ENCODE measurements at regions not wholly inside any gene's neighbourhood (a gene's known extent, or its start where the extent isn't known, plus 50 kb on each side); places are given as distances from the start of the nearest gene placed in this dataset.

- intact Hi-C loops (cut with micrococcal nuclease), result no loop called here
- Mint-ChIP-seq H3K27ac (ENCODE audit: low read depth, unreplicated experiment) (no peak overlapping the region), H3K9me3 (ENCODE audit: unreplicated experiment) (no peaks in the 10 kb centered on the region), H3K4me1 (ENCODE audit: insufficient read depth, unreplicated experiment) (peaks cover 5% of the 10 kb centered on the region), H3K27me3 (ENCODE audit: insufficient read depth, unreplicated experiment) (peaks cover 97% of the 10 kb centered on the region), H3K36me3 (ENCODE audit: insufficient read depth, unreplicated experiment) (peaks cover 6% of the 10 kb centered on the region), H3K4me3 (ENCODE audit: unreplicated experiment) (peak overlapping the region; percentile 2)
- CTCF ChIA-PET, result no interaction called here
- POLR2A ChIA-PET, result no interaction called here
- TF ChIP-seq, protein P1, sequence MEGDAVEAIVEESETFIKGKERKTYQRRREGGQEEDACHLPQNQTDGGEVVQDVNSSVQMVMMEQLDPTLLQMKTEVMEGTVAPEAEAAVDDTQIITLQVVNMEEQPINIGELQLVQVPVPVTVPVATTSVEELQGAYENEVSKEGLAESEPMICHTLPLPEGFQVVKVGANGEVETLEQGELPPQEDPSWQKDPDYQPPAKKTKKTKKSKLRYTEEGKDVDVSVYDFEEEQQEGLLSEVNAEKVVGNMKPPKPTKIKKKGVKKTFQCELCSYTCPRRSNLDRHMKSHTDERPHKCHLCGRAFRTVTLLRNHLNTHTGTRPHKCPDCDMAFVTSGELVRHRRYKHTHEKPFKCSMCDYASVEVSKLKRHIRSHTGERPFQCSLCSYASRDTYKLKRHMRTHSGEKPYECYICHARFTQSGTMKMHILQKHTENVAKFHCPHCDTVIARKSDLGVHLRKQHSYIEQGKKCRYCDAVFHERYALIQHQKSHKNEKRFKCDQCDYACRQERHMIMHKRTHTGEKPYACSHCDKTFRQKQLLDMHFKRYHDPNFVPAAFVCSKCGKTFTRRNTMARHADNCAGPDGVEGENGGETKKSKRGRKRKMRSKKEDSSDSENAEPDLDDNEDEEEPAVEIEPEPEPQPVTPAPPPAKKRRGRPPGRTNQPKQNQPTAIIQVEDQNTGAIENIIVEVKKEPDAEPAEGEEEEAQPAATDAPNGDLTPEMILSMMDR (IDR thresholded peaks at IDR 0.05; ENCODE audit: unreplicated experiment), result no peak
- no TSS peak for BruUV-seq (replicated peaks)
- no peak for DNase-seq (ENCODE audit: unreplicated experiment)
Observed at GRCh38 chr14:58716706-58717105, 78.9 kb downstream of the DACT1 start.

DNA sequence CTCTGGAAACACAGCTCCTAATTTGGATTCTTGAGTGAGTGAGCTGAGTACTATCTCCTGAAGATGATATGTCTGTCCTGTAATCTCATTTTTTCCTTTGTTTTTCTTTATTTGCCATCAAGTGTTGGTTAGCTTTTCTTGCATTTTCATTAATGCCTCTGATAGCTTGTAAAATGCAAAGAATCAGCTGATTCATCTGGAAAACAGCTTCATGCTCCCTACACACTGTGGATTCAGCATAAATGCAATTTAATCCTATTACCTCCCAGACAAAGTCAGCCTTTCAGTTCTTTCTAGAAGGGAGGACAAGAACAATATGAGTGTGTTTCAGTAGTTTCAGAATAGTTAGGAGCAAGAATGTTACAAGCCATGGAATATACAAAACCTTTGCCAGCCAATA is 79.4 kb downstream of the DACT1 start:
- intact Hi-C loops (cut with micrococcal nuclease), result no loop called here
- TF ChIP-seq, protein P1 (IDR thresholded peaks at IDR 0.05; ENCODE audit: unreplicated experiment), result no peak
- ChIA-PET POLR2A (no interaction called here), CTCF (interaction anchor here (0.6 kb wide), 1 partner anchor 35 kb away, joined by 3 read pairs; no protein-coding TSS in a partner anchor)
- Mint-ChIP-seq H3K4me1 (ENCODE audit: insufficient read depth, unreplicated experiment) (peaks cover 5% of the 10 kb centered on the region), H3K4me3 (ENCODE audit: unreplicated experiment) (no peak overlapping the region), H3K27me3 (ENCODE audit: insufficient read depth, unreplicated experiment) (peaks cover 97% of the 10 kb centered on the region), H3K27ac (ENCODE audit: low read depth, unreplicated experiment) (no peak overlapping the region), H3K9me3 (ENCODE audit: unreplicated experiment) (no peaks in the 10 kb centered on the region), H3K36me3 (ENCODE audit: insufficient read depth, unreplicated experiment) (peaks cover 6% of the 10 kb centered on the region)
- BruUV-seq (replicated peaks), result no TSS peak
- no peak for DNase-seq (ENCODE audit: unreplicated experiment)

DNA sequence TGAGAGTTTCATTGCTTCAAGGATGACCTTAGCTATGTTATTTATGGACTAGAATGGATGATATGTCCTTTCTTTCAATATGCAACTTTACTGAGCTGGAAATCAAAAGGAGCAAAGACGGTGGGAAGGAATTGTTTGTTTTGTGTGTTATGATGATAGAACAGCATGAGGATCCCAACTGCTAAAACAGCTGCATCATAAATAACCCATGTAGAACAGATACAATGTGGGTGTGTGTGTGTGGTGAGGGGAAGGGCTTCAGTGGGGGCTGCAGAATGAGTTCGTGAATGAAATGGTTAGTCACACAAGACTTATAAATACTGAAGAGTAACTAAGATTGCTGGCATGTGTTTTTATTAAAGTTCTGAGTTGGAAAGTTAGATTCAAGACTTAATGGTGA is 80.1 kb downstream of the DACT1 start:
- ChIA-PET POLR2A (no interaction called here), CTCF (interaction anchor here (0.6 kb wide), 1 partner anchor 34 kb away, joined by 3 read pairs; no protein-coding TSS in a partner anchor)
- TF ChIP-seq, protein P1 (IDR thresholded peaks at IDR 0.05; ENCODE audit: unreplicated experiment), result no peak
- H3K4me3 Mint-ChIP-seq (ENCODE audit: unreplicated experiment), result no peak overlapping the region
- intact Hi-C loops (cut with micrococcal nuclease), result no loop called here
- no peak for DNase-seq (ENCODE audit: unreplicated experiment)
- BruUV-seq (replicated peaks), result no TSS peak
- H3K27me3 Mint-ChIP-seq (ENCODE audit: insufficient read depth, unreplicated experiment), result peaks cover 97% of the 10 kb centered on the region
- H3K4me1 Mint-ChIP-seq (ENCODE audit: insufficient read depth, unreplicated experiment), result peaks cover 5% of the 10 kb centered on the region
- H3K9me3 Mint-ChIP-seq (ENCODE audit: unreplicated experiment), result no peaks in the 10 kb centered on the region
- no peak overlapping the region for H3K27ac Mint-ChIP-seq (ENCODE audit: low read depth, unreplicated experiment)
- peaks cover 6% of the 10 kb centered on the region for H3K36me3 Mint-ChIP-seq (ENCODE audit: insufficient read depth, unreplicated experiment)

- no peak overlapping the region for H3K4me3 Mint-ChIP-seq (ENCODE audit: unreplicated experiment)
- intact Hi-C loops (cut with micrococcal nuclease), result no loop called here
- H3K36me3 Mint-ChIP-seq (ENCODE audit: insufficient read depth, unreplicated experiment), result peaks cover 6% of the 10 kb centered on the region
- TF ChIP-seq, protein P1 (IDR thresholded peaks at IDR 0.05; ENCODE audit: unreplicated experiment), result no peak
- no peak overlapping the region for H3K27ac Mint-ChIP-seq (ENCODE audit: low read depth, unreplicated experiment)
- POLR2A ChIA-PET, result no interaction called here
- H3K27me3 Mint-ChIP-seq (ENCODE audit: insufficient read depth, unreplicated experiment), result peaks cover 97% of the 10 kb centered on the region
- peaks cover 5% of the 10 kb centered on the region for H3K4me1 Mint-ChIP-seq (ENCODE audit: insufficient read depth, unreplicated experiment)
- BruUV-seq (replicated peaks), result no TSS peak
- DNase-seq (ENCODE audit: unreplicated experiment), result no peak
- no peaks in the 10 kb centered on the region for H3K9me3 Mint-ChIP-seq (ENCODE audit: unreplicated experiment)
- CTCF ChIA-PET, result interaction anchor here (0.7 kb wide), 2 partner anchors 32 to 218 kb away, joined by 3 read pairs; no protein-coding TSS in a partner anchor
Observed at GRCh38 chr14:58718226-58719205, 80.8 kb downstream of the DACT1 start.

All from MCF 10A (cell line).